IMR-90 (cell line): ENCODE measurements at regions not wholly inside any gene's neighbourhood (a gene's known extent, or its start where the extent isn't known, plus 50 kb on each side); places are given as distances from the start of the nearest gene placed in this dataset.

ENCODE experiments used
- ATAC-seq: fragments of 200-7000 bp; cut with Tn5 transposase; 2 replicates; pipeline ENCODE4 v1.9.1; 2020; ENCODE audit warnings: low read depth, mild to moderate bottlenecking, moderate library complexity
- BruUV-seq: library from RNA; stranded (reverse); fragments of 400-500 nt; replicated peaks from 2 replicates; lab custom pipeline; 2021; lab: Mats Ljungman, UMichigan
- CTCF ChIA-PET: fragments of 300-600 bp; formaldehyde crosslinking; extraction: SDS; loops from one replicate; lab custom pipeline; 2021; ENCODE audit warnings: antibody characterized with exemption; lab: Yijun Ruan, JAX
- POLR2A ChIA-PET: fragments of 300-600 bp; sonication (Branson Sonifier 250); formaldehyde crosslinking; loops from one replicate; lab custom pipeline; 2022; ENCODE audit warnings: antibody characterized with exemption; ENCODE audit not compliant: unreplicated experiment; lab: Charles Lee
- DNase-seq: peaks from one replicate; pipeline ENCODE4 v3.0.0; 2013
- H2AFZ ChIP-seq: replicated peaks from 2 replicates; pipeline ENCODE3; 2013; ENCODE audit warnings: low read length, mild to moderate bottlenecking; ENCODE audit not compliant: poor library complexity
- H2AK5ac ChIP-seq: 2 replicates; pipeline ENCODE4 v1.6.1; 2013; ENCODE audit warnings: low read depth, low read length, inconsistent platforms
- H2AK9ac ChIP-seq: replicated peaks from 2 replicates; pipeline ENCODE3; 2013; ENCODE audit warnings: mild to moderate bottlenecking, low read depth, low read length, moderate library complexity; ENCODE audit not compliant: poor library complexity
- H2BK120ac ChIP-seq: 2 replicates; pipeline ENCODE4 v1.6.1; 2013; ENCODE audit warnings: low read depth, low read length, inconsistent platforms
- H2BK15ac ChIP-seq: 3 replicates; pipeline ENCODE4 v1.6.1; 2013; ENCODE audit warnings: low read depth, low read length, inconsistent platforms
- H2BK20ac ChIP-seq: 2 replicates; pipeline ENCODE4 v1.6.1; 2013; ENCODE audit warnings: low read depth, mild to moderate bottlenecking, inconsistent platforms, low read length, moderate library complexity
- H2BK5ac ChIP-seq: 2 replicates; pipeline ENCODE4 v1.6.1; 2013; ENCODE audit warnings: mild to moderate bottlenecking, low read depth, low read length, inconsistent platforms; ENCODE audit not compliant: poor library complexity, severe bottlenecking
- H3K14ac ChIP-seq: replicated peaks from 2 replicates; pipeline ENCODE4 v1.6.1; 2013; ENCODE audit warnings: low read depth, low read length, inconsistent platforms
- H3K18ac ChIP-seq: 2 replicates; pipeline ENCODE4 v1.6.1; 2013; ENCODE audit warnings: low read depth, low read length, control low read depth
- H3K23ac ChIP-seq: 2 replicates; pipeline ENCODE4 v1.6.1; 2013; ENCODE audit warnings: low read depth, low read length, inconsistent platforms
- H3K27ac ChIP-seq: 2 replicates; pipeline ENCODE4 v1.5.1; 2013; ENCODE audit warnings: mild to moderate bottlenecking, control low read depth, low read length; ENCODE audit not compliant: insufficient read depth
- H3K27me3 ChIP-seq: 2 replicates; pipeline ENCODE4 v1.6.1; 2013; ENCODE audit warnings: low read length; ENCODE audit not compliant: control insufficient read depth, insufficient read depth
- H3K36me3 ChIP-seq: 2 replicates; pipeline ENCODE4 v1.6.1; 2013; ENCODE audit warnings: low read length, mixed read lengths; ENCODE audit not compliant: control insufficient read depth, insufficient read depth
- H3K4ac ChIP-seq: 2 replicates; pipeline ENCODE4 v1.6.1; 2013; ENCODE audit warnings: low read depth, low read length, inconsistent platforms
- H3K4me1 ChIP-seq: 2 replicates; pipeline ENCODE4 v1.6.1; 2013; ENCODE audit warnings: low read length, mixed read lengths; ENCODE audit not compliant: control insufficient read depth, insufficient read depth
- H3K4me2 ChIP-seq: 2 replicates; pipeline ENCODE4 v1.6.1; 2013; ENCODE audit warnings: low read depth, mild to moderate bottlenecking, control low read depth, low read length, moderate library complexity
- H3K4me3 ChIP-seq: 2 replicates; pipeline ENCODE4 v1.5.1; 2013; ENCODE audit warnings: low read depth, mild to moderate bottlenecking, control low read depth, low read length, moderate library complexity; ENCODE audit not compliant: insufficient read depth
- H3K56ac ChIP-seq: 2 replicates; pipeline ENCODE4 v1.6.1; 2013; ENCODE audit warnings: low read length, inconsistent platforms; ENCODE audit not compliant: insufficient read depth; ENCODE audit errors: extremely low read depth
- H3K79me1 ChIP-seq, 2 experiments: 2 replicates each; pipeline ENCODE4 v1.6.1; 2013; ENCODE audit warnings: low read length in 2 of 2, inconsistent platforms in 1 of 2, low read depth in 1 of 2
- H3K9ac ChIP-seq: 2 replicates; pipeline ENCODE4 v1.6.1; 2013; ENCODE audit warnings: low read depth, low read length, control low read depth
- H3K9me1 ChIP-seq: 2 replicates; pipeline ENCODE4 v1.6.1; 2013; ENCODE audit warnings: low read length, inconsistent platforms; ENCODE audit not compliant: insufficient read depth
- H3K9me3 ChIP-seq: 2 replicates; pipeline ENCODE4 v1.6.1; 2013; ENCODE audit warnings: low read length; ENCODE audit not compliant: control insufficient read depth, insufficient read depth
- H4K20me1 ChIP-seq: 2 replicates; pipeline ENCODE4 v1.6.1; 2013; ENCODE audit warnings: low read length, inconsistent platforms; ENCODE audit not compliant: insufficient read depth
- H4K5ac ChIP-seq: 2 replicates; pipeline ENCODE4 v1.6.1; 2013; ENCODE audit warnings: mild to moderate bottlenecking, low read depth, low read length, control low read depth
- H4K8ac ChIP-seq, 2 experiments: 2 replicates each; pipeline ENCODE4 v1.6.1; 2013; ENCODE audit warnings: low read depth in 2 of 2, low read length in 2 of 2, control low read depth in 1 of 2, inconsistent platforms in 1 of 2
- H4K91ac ChIP-seq: 2 replicates; pipeline ENCODE4 v1.6.1; 2013; ENCODE audit warnings: low read depth, low read length, inconsistent platforms; ENCODE audit not compliant: insufficient read depth
- BHLHE40 ChIP-seq: fragments of 150-350 bp; IDR thresholded peaks from 2 replicates; pipeline ENCODE4 v1.6.1; 2016; ENCODE audit warnings: mild to moderate bottlenecking, low read depth, low read length
- CHD1 ChIP-seq: IDR thresholded peaks from 2 replicates; pipeline ENCODE4 v1.6.1; 2012; ENCODE audit warnings: low read depth, low read length, improper control_type of control experiment
- CTCF ChIP-seq: conservative IDR thresholded peaks from 2 replicates; pipeline ENCODE4 v1.5.1; 2012; ENCODE audit warnings: mild to moderate bottlenecking, low read depth, low read length, improper control_type of control experiment
- FOS ChIP-seq: fragments of 150-350 bp; IDR thresholded peaks from 2 replicates; pipeline ENCODE4 v1.6.1; 2016; ENCODE audit warnings: low read depth, low read length
- MAFK ChIP-seq: IDR thresholded peaks from 2 replicates; pipeline ENCODE4 v1.6.1; 2012; ENCODE audit warnings: low read depth, low read length, improper control_type of control experiment
- MAZ ChIP-seq: IDR thresholded peaks from 2 replicates; pipeline ENCODE4 v1.6.1; 2012; ENCODE audit warnings: low read depth, mild to moderate bottlenecking, low read length, improper control_type of control experiment, moderate library complexity, borderline replicate concordance
- MXI1 ChIP-seq: IDR thresholded peaks from 2 replicates; pipeline ENCODE4 v1.6.1; 2012; ENCODE audit warnings: low read depth, mild to moderate bottlenecking, low read length, moderate library complexity, borderline replicate concordance
- NFE2L2 ChIP-seq: fragments of 150-350 bp; IDR thresholded peaks from 2 replicates; pipeline ENCODE4 v1.6.1; 2016; ENCODE audit warnings: low read depth, mild to moderate bottlenecking, low read length
- POLR2A ChIP-seq: IDR thresholded peaks from 2 replicates; pipeline ENCODE4 v1.6.1; 2012; ENCODE audit warnings: mild to moderate bottlenecking, low read depth, low read length
- RAD21 ChIP-seq: IDR thresholded peaks from 2 replicates; pipeline ENCODE4 v1.6.1; 2012; ENCODE audit warnings: low read length, improper control_type of control experiment
- RCOR1 ChIP-seq: IDR thresholded peaks from 2 replicates; pipeline ENCODE4 v1.6.1; 2012; ENCODE audit warnings: mild to moderate bottlenecking, low read length, improper control_type of control experiment; ENCODE audit not compliant: insufficient replicate concordance
- RFX5 ChIP-seq: IDR thresholded peaks from 2 replicates; pipeline ENCODE4 v1.8.0; 2012; ENCODE audit warnings: low read depth, mild to moderate bottlenecking, low read length, moderate library complexity
- SMC3 ChIP-seq: fragments of 150-350 bp; IDR thresholded peaks from 2 replicates; pipeline ENCODE4 v1.6.1; 2016; ENCODE audit warnings: low read depth, mild to moderate bottlenecking, antibody characterized with exemption, low read length, moderate library complexity
- USF2 ChIP-seq: fragments of 150-350 bp; IDR thresholded peaks from 2 replicates; pipeline ENCODE4 v1.6.1; 2017; ENCODE audit warnings: mild to moderate bottlenecking, antibody characterized with exemption, low read length, low read depth
- WGBS, 2 experiments: methylation state at CpG; one replicate each; pipeline versions ENCODE4 v1.1.5 to v1.1.7; 2013; ENCODE audit warnings: missing lambda C conversion rate in 2 of 2; ENCODE audit not compliant: insufficient read length in 1 of 2; ENCODE audit errors: extremely low coverage in 2 of 2; 5-methylcytosine and 5-hydroxymethylcytosine counted together
- dilution Hi-C: fragments of 300-500 bp; cut with HindIII; formaldehyde crosslinking; loops from one replicate; pipeline ENCODE4 v1.14.3; 2018; ENCODE audit warnings: low sequenced_read_pairs; ENCODE audit not compliant: unreplicated experiment
- in situ Hi-C: fragments of 300-500 bp; cut with MboI; formaldehyde crosslinking; loops from 3 replicates; pipeline ENCODE4 v1.14.3; 2019; ENCODE audit warnings: low sequenced_read_pairs, inconsistent platforms, mixed read lengths
- intact Hi-C: fragments of 100-400 bp; cut with micrococcal nuclease; formaldehyde crosslinking; loops from 2 replicates; pipeline ENCODE4 v1.10.0; 2022

- Histone ChIP-seq H3K18ac (no peak overlapping the region), H4K8ac (no peak overlapping the region), H2AFZ (no peak overlapping the region), H2BK5ac (no peak overlapping the region), H3K14ac (no peak overlapping the region), H3K27me3 (no peaks in the 10 kb centered on the region), H3K56ac (no peak overlapping the region), H4K5ac (no peak overlapping the region), H3K27ac (no peak overlapping the region), H3K4ac (no peak overlapping the region), H3K9me1 (no peaks in the 10 kb centered on the region), H3K4me1 (no peaks in the 10 kb centered on the region), H2AK9ac (no peak overlapping the region), H3K36me3 (no peaks in the 10 kb centered on the region), H4K91ac (no peak overlapping the region), H3K9me3 (no peaks in the 10 kb centered on the region), H3K4me3 (no peak overlapping the region), H2BK120ac (no peak overlapping the region), H2BK20ac (no peak overlapping the region), H3K79me1 (no peaks in the 10 kb centered on the region), H3K4me2 (no peak overlapping the region), H3K23ac (no peak overlapping the region), H3K9ac (no peak overlapping the region), H2AK5ac (no peak overlapping the region), H2BK15ac (no peak overlapping the region), H4K20me1 (no peaks in the 10 kb centered on the region)
- in situ Hi-C loops = loop anchor here (10.0 kb wide), 1 partner anchor 1160 kb away; no protein-coding TSS in a partner anchor
- DNase-seq (no peak), ATAC-seq (no peak)
- WGBS, 2 experiments = no CpG with 5 or more reads among the region's 5 CpGs
- intact Hi-C loops = loop anchor here (5.0 kb wide), 2 partner anchors 208 to 1153 kb away; partner anchors contain the start of gene LRATD1
- no TSS peak for BruUV-seq
- POLR2A ChIA-PET = interaction anchor here (0.6 kb wide), 1 partner anchor 36 kb away, joined by 4 read pairs; no protein-coding TSS in a partner anchor
- CTCF ChIA-PET = interaction anchor here (0.7 kb wide), 1 partner anchor 733 kb away, joined by 3 read pairs; no protein-coding TSS in a partner anchor
- dilution Hi-C loops = no loop called here
- no peak for TF ChIP-seq CHD1
- no peak for TF ChIP-seq MAFK
- TF ChIP-seq NFE2L2 = no peak
- TF ChIP-seq BHLHE40 = no peak
- no peak for TF ChIP-seq RFX5
- TF ChIP-seq POLR2A = no peak
- TF ChIP-seq MAZ = no peak
- no peak for TF ChIP-seq MXI1
- no peak for TF ChIP-seq RCOR1
- TF ChIP-seq FOS = no peak
- no peak for TF ChIP-seq SMC3
- no peak for TF ChIP-seq RAD21
- TF ChIP-seq CTCF = no peak
- no peak for TF ChIP-seq USF2
Observed at GRCh38 chr2:14424478-14425390, 207.8 kb upstream of the LRATD1 start.
